Heart left ventricle (tissue), 16 donors: ENCODE measurements at regions not wholly inside any gene's neighbourhood (a gene's known extent, or its start where the extent isn't known, plus 50 kb on each side); places are given as distances from the start of the nearest gene placed in this dataset.

Experiments used
- ATAC-seq, 4 donors: fragments of 200-7000 bp; cut with Tn5 transposase; one replicate each; pipeline ENCODE4 v1.9.1; 2020 to 2022; ENCODE audit warnings: moderate library complexity in 4 of 4, mild to moderate bottlenecking in 3 of 4, moderate number of reproducible peaks in 1 of 4
- DNase-seq, 5 donors: peaks; one replicate each; pipeline ENCODE4 v3.0.0-alpha.2; 2020
- H3K27ac ChIP-seq, 12 donors: fragments of 200-600 bp; sonication (generic) in 4 of 12; one replicate each; pipeline versions ENCODE4 v1.5.0 to v1.8.0; 2016 to 2022; ENCODE audit warnings: mild to moderate bottlenecking in 2 of 12
- H3K27me3 ChIP-seq, 9 donors: fragments of 200-600 bp; sonication (generic) in 2 of 9; one replicate each; pipeline versions ENCODE4 v1.5.1 to v1.8.0; 2016 to 2022; ENCODE audit warnings: mild to moderate bottlenecking in 3 of 9
- H3K36me3 ChIP-seq, 9 donors: fragments of 200-600 bp; sonication (generic) in 2 of 9; one replicate each; pipeline versions ENCODE4 v1.5.0 to v1.8.0; 2018 to 2022; ENCODE audit warnings: mild to moderate bottlenecking in 2 of 9
- H3K4me1 ChIP-seq, 12 donors: fragments of 200-600 bp; sonication (generic) in 4 of 12; one replicate each; pipeline versions ENCODE4 v1.5.0 to v1.8.0; 2016 to 2022; ENCODE audit warnings: mild to moderate bottlenecking in 3 of 12
- H3K4me3 ChIP-seq, 12 donors: fragments of 200-600 bp; sonication (generic) in 4 of 12; one replicate each; pipeline versions ENCODE4 v1.5.0 to v1.8.0; 2017 to 2022; ENCODE audit warnings: mild to moderate bottlenecking in 9 of 12, moderate library complexity in 4 of 12
- H3K9me3 ChIP-seq, 12 donors: fragments of 200-600 bp; sonication (generic) in 4 of 12; one replicate each; pipeline versions ENCODE4 v1.5.0 to v1.8.0; 2016 to 2022; ENCODE audit warnings: mild to moderate bottlenecking in 1 of 12
- POLR2A ChIP-seq, 2 donors: fragments of 450-650 bp; IDR thresholded peaks; one replicate each; pipeline ENCODE4 v1.6.1; 2017; ENCODE audit warnings: antibody characterized with exemption in 2 of 2, mild to moderate bottlenecking in 2 of 2, moderate library complexity in 2 of 2
- WGBS, 4 donors: extraction: QIAGEN DNeasy Blood & Tissue Kit in 2 of 4; methylation state at CpG; one replicate each; pipeline versions ENCODE4 v1.1.5 to v1.1.7; 2013 to 2018; 5-methylcytosine and 5-hydroxymethylcytosine counted together
- intact Hi-C, 10 donors: fragments of 100-400 bp; cut with DNase I; formaldehyde crosslinking; loops; one replicate each; pipeline versions ENCODE4 v1.11.1 to v1.14.2; 2022
- TF ChIP-seq, protein P1 (sequence below), 12 donors: fragments of 200-600 bp; sonication (generic) in 4 of 12; IDR thresholded peaks; one replicate each; pipeline versions ENCODE4 v1.5.0 to v1.8.0; 2018 to 2022; ENCODE audit warnings: antibody characterized with exemption in 12 of 12, mild to moderate bottlenecking in 5 of 12
- donor health status: ischemic (EF 13 %, LVEDD 7.1; RV severe dilation, severe dysfunction).
- donor health status: healthy with polysubstance abuse.
- donor health status: DM: no; HTN: yes; CAD: no.
- donor health status: DM: no; HTN: no; CAD: no.
- donor health status: ischemic (EF 25% LVEDD 6.9; RV normal size, moderate dysfunction).
- donor health status: ischemic (EF 25% LVEDD 5.7; RV mildly dilated, moderate dysfunction).
- donor health status: healthy.
- donor health status: DM: yes; HTN: yes; CAD: no.
- donor health status: ischemic (EF 35%, LVEDD 5.7; RV mildly dilated, moderate dysfunction).
- donor health status: nonischemic (EF 11% LVEDD 7.7; RV severe dilation, severe dysfunction).
- donor health status: DM: yes; HTN: yes; CAD: no.
- donor health status: PGD.
- donor health status: ischemic (EF 29% LVEDD 5.4; RV normal size, mild dysfunction).
- donor health status: nonischemic (EF 23%, LVEDD 6.1; RV moderate dilation, normal function).

DNA sequence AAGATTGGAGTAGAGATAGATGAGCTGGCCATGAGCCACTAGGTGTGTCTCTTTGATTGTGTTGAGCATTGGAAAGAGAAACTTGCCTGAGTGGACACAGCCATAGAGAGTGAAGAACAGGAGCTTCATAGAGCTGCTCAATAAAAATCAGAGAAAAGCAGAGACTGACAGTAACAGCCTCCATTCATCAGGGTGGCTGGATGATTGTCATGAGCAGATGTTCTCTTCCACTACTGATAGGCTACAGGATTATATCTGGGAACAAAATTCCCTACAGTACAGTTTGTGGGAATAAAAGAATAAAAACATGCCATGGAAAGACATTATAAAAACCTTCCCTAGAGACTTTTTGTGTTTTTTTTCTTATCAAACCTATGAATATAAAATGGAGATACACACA lies 404.8 kb upstream of the ACVR2A start:
- intact Hi-C loops = loop anchor here in 1 of 10 donors (10.0 kb wide), 1 partner anchor 115 kb away; no protein-coding TSS in a partner anchor
- no peaks in the 10 kb centered on the region for H3K4me1 ChIP-seq
- no peak overlapping the region for H3K27ac ChIP-seq
- ATAC-seq (no peak), DNase-seq (no peak)
- H3K4me3 ChIP-seq = no peak overlapping the region
- no peaks in the 10 kb centered on the region for H3K36me3 ChIP-seq
- no peaks in the 10 kb centered on the region for H3K27me3 ChIP-seq
- TF ChIP-seq, protein P1, sequence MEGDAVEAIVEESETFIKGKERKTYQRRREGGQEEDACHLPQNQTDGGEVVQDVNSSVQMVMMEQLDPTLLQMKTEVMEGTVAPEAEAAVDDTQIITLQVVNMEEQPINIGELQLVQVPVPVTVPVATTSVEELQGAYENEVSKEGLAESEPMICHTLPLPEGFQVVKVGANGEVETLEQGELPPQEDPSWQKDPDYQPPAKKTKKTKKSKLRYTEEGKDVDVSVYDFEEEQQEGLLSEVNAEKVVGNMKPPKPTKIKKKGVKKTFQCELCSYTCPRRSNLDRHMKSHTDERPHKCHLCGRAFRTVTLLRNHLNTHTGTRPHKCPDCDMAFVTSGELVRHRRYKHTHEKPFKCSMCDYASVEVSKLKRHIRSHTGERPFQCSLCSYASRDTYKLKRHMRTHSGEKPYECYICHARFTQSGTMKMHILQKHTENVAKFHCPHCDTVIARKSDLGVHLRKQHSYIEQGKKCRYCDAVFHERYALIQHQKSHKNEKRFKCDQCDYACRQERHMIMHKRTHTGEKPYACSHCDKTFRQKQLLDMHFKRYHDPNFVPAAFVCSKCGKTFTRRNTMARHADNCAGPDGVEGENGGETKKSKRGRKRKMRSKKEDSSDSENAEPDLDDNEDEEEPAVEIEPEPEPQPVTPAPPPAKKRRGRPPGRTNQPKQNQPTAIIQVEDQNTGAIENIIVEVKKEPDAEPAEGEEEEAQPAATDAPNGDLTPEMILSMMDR (IDR thresholded peaks at IDR 0.05) = no peak
- no peak for TF ChIP-seq POLR2A (IDR thresholded peaks at IDR 0.05)
- H3K9me3 ChIP-seq = no peaks in the 10 kb centered on the region

DNA sequence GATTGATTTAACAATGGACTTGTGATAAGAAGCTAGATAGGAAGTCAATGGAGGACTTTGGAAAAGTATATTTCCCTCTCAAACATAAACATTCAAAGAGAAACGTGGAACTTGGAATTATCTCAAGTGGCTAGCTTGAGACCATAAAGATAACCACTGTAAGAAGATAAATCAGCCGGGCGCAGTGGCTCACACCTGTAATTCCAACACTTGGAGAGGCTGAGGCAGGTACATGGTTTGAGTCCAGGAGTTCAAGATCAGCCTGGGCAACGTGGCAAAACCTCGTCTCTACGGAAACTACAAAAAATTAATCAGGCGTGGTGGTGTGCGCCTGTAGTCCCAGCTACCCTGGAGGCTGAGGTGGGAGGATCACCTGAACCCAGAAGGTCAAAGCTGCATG lies 405.9 kb upstream of the ACVR2A start:
- WGBS, 4 donors = 83 to 90% (median 87%) methylated on average over 8 of the region's 8 CpGs
- intact Hi-C loops = loop anchor here in 1 of 10 donors (10.0 kb wide), 1 partner anchor 116 kb away; no protein-coding TSS in a partner anchor
- ATAC-seq (no peak), DNase-seq (no peak)
- Histone ChIP-seq H3K4me3 (no peak overlapping the region), H3K9me3 (no peaks in the 10 kb centered on the region), H3K27me3 (no peaks in the 10 kb centered on the region), H3K36me3 (no peaks in the 10 kb centered on the region), H3K27ac (no peak overlapping the region), H3K4me1 (no peaks in the 10 kb centered on the region)
- TF ChIP-seq, protein P1 (IDR thresholded peaks at IDR 0.05) = no peak
- TF ChIP-seq POLR2A (IDR thresholded peaks at IDR 0.05) = no peak

DNA sequence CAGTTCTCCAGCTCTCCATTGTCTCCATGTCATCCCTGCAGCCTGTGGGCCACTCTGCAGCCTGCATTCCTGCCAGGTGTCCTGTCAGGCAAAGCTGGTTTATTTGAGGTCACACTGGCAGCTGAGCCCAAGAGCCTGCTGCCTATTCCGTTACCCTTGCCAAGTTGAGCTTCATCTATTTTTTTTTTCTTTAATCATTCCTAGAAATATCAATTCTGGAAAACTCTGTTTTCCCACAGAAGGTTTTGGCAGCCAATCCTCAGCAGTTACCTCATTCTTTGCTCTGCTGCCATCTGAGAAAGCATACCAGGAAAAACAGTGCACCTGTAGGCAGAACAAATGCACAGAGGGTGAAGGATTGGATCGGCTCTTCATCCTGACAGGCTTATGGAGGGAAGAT lies 411.0 kb upstream of the ACVR2A start:
- no peak overlapping the region for H3K27ac ChIP-seq
- H3K4me3 ChIP-seq = no peak overlapping the region
- no peak for DNase-seq
- H3K36me3 ChIP-seq = no peaks in the 10 kb centered on the region
- intact Hi-C loops = loop anchor here in 1 of 10 donors (10.0 kb wide), 1 partner anchor 121 kb away; no protein-coding TSS in a partner anchor
- H3K9me3 ChIP-seq = no peaks in the 10 kb centered on the region
- 62 to 70% (median 68%) methylated on average over 2 of the region's 2 CpGs for WGBS, 4 donors
- TF ChIP-seq POLR2A (IDR thresholded peaks at IDR 0.05) = no peak
- TF ChIP-seq, protein P1 (IDR thresholded peaks at IDR 0.05) = no peak
- no peaks in the 10 kb centered on the region for H3K4me1 ChIP-seq
- ATAC-seq = no peak
- H3K27me3 ChIP-seq = no peaks in the 10 kb centered on the region

DNA sequence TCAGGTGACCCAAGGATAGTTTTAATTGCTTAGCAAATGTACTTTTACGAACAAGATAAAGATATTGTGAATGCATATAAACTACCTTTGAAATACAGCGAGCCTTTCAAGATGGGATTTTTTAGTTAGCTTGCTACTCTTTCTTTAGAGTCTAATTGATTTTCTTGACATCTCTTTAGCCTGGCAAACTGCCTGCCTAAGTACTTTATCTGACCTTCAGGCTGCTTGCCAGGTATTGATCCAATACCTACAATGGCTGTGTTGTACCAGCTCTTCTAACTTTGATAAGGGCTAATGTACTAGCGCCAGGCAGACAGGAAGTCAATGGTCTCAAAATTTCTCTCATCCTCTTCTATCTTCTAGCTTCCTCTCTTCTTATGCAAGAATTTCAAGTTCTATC lies 414.4 kb upstream of the ACVR2A start:
- intact Hi-C loops = loop anchor here in 1 of 10 donors (10.0 kb wide), 1 partner anchor 124 kb away; no protein-coding TSS in a partner anchor
- Histone ChIP-seq H3K27me3 (no peaks in the 10 kb centered on the region), H3K27ac (no peak overlapping the region), H3K9me3 (no peaks in the 10 kb centered on the region), H3K4me3 (no peak overlapping the region), H3K4me1 (peaks cover 0 to 8% (median 0%) of the 10 kb centered on the region in 12 donors), H3K36me3 (no peaks in the 10 kb centered on the region)
- TF ChIP-seq, protein P1 (IDR thresholded peaks at IDR 0.05) = no peak
- no peak for TF ChIP-seq POLR2A (IDR thresholded peaks at IDR 0.05)
- ATAC-seq = no peak
- DNase-seq = no peak
- 64 to 73% (median 70%) methylated on average over 3 of the region's 3 CpGs for WGBS, 4 donors
